Cardiac fibroblast (primary cell): ENCODE measurements at regions not wholly inside any gene's neighbourhood (a gene's known extent, or its start where the extent isn't known, plus 50 kb on each side); places are given as distances from the start of the nearest gene placed in this dataset.

Experiments
- DNase-seq, 2 donors: peaks; one replicate each; pipeline versions ENCODE4 v3.0.0 to v3.0.0-alpha.2; 2010; ENCODE audit warnings: low read depth in 2 of 2
- H3K4me3 ChIP-seq, 2 donors: replicated peaks in 1 of 2; 1 replicate in 1 of 2; 2 replicates in 1 of 2; pipeline ENCODE4 v1.5.1; 2011; ENCODE audit warnings: low read depth in 2 of 2, low read length in 2 of 2, mild to moderate bottlenecking in 2 of 2, moderate library complexity in 1 of 2
- CTCF ChIP-seq: IDR thresholded peaks from one replicate; pipeline ENCODE4 v1.5.1; 2011; ENCODE audit warnings: low read depth, mild to moderate bottlenecking, low read length, inconsistent platforms

- DNase-seq = no peak
- TF ChIP-seq CTCF = no peak
- H3K4me3 ChIP-seq = no peak overlapping the region
Observed at GRCh38 chr4:23355258-23355657, 534.6 kb downstream of the PPARGC1A start.

GRCh38 chr4:23353200-23353599, 536.6 kb downstream of the PPARGC1A start:
- no peak for DNase-seq
- TF ChIP-seq CTCF = no peak
- no peak overlapping the region for H3K4me3 ChIP-seq

- no peak overlapping the region for H3K4me3 ChIP-seq
Observed at GRCh38 chr4:23348789-23349498, 540.9 kb downstream of the PPARGC1A start.

GRCh38 chr4:23337292-23337691, 552.6 kb downstream of the PPARGC1A start:
- no peak for DNase-seq
- no peak overlapping the region for H3K4me3 ChIP-seq
- TF ChIP-seq CTCF = no peak

More at GRCh38 chr4:23348789-23349498, 540.9 kb downstream of the PPARGC1A start:
- DNase-seq = no peak
- TF ChIP-seq CTCF = no peak

DNA sequence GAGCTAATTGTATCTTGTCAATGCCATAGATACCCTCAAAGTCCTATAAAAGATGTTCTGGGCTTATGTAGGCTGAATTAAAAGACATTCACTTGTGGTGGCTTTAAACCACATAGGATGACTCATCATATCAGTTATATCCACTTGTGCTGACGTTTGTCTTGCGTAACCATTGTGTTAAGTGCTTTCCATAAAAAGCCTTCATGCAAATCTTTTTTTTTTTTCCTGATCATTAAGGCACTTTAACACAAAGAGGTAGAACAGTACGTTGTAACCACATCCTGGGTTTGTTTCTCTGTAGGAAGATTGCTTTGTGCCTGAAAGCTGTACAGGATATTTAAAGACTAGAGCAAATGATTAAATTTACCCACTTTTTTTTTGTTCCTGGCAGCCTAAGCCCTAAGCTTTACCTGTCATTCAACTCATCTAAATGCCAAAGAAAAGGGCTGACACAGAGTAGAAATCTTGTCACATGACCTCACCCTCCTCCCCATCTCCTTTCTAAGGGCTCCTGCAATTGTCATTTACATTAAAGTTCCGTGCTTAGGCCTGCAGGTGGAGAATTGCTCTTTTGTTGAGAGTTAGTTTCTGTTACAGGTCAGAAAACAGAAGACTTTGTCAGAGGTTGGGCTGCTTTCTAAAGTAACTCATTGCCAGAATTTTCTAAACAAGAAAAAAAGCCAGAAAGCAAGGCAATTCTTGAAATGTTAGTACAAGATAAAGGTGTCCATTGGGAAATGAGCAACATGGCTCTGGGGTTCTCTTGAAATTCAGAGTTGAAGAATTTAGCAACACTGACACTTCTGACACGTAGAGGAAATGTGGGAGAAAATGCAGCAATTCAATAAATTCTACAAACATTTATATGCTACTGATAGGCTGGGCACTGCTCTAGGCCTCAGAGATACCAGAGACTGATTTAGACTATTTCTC, 555.6 kb downstream of the PPARGC1A start:
- DNase-seq = peak; percentile 73 to 89
- no peak for TF ChIP-seq CTCF
- H3K4me3 ChIP-seq = no peak overlapping the region

GRCh38 chr4:23333556-23333945, 556.3 kb downstream of the PPARGC1A start:
- TF ChIP-seq CTCF = no peak
- no peak overlapping the region for H3K4me3 ChIP-seq
- DNase-seq = peak; percentile 38 to 48
